ENCODE measurements at regions not wholly inside any gene's neighbourhood (a gene's known extent, or its start where the extent isn't known, plus 50 kb on each side); places are given as distances from the start of the nearest gene placed in this dataset.

DNA sequence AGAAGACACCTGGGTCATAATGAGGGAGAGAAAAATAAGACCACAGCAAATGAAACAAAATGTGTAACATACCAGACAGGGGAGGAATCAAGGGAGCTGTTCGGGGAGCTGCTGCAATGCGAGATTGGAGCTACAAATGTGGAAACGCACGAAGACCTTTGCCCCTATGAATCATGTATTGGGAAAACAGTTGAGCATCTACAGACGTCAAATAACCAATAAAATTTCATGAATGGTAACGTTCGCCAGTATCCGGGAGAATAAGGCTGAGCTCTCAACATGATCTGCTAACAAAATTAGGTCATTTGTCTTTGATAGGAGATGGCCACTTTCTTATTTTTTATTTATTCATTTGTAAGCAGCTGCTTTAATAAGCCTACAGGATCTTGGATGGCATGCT is 486.2 kb upstream of the RBFOX1 start:
- TF ChIP-seq REST (IDR thresholded peaks at IDR 0.05; ENCODE audit: insufficient read depth in 1 of 2, low read depth in 2 of 2, low read length in 2 of 2), result no peak
- no peak for TF ChIP-seq POLR2AphosphoS5 (IDR thresholded peaks at IDR 0.05; ENCODE audit: low read depth, low read length)
- TF ChIP-seq FOXP2 (optimal IDR thresholded peaks at IDR 0.05; ENCODE audit: borderline replicate concordance, extremely low read depth, extremely low read length, insufficient read depth), result no peak
- no peak for TF ChIP-seq SIN3A (IDR thresholded peaks at IDR 0.05; ENCODE audit: borderline replicate concordance, insufficient read depth, low read length)
- TF ChIP-seq TAF1 (IDR thresholded peaks at IDR 0.05; ENCODE audit: borderline replicate concordance, insufficient read depth, low read length), result no peak

- TF ChIP-seq POLR2AphosphoS5 (IDR thresholded peaks at IDR 0.05; ENCODE audit: low read depth, low read length), result no peak
- no peak for TF ChIP-seq FOXP2 (optimal IDR thresholded peaks at IDR 0.05; ENCODE audit: borderline replicate concordance, extremely low read depth, extremely low read length, insufficient read depth)
- TF ChIP-seq REST (IDR thresholded peaks at IDR 0.05; ENCODE audit: insufficient read depth in 1 of 2, low read depth in 2 of 2, low read length in 2 of 2), result no peak
- no peak for TF ChIP-seq TAF1 (IDR thresholded peaks at IDR 0.05; ENCODE audit: borderline replicate concordance, insufficient read depth, low read length)
- no peak for TF ChIP-seq SIN3A (IDR thresholded peaks at IDR 0.05; ENCODE audit: borderline replicate concordance, insufficient read depth, low read length)
Measured at GRCh38 chr16:6841392-6841791, 491.3 kb upstream of the RBFOX1 start.

GRCh38 chr16:6837722-6838121 is 494.9 kb upstream of the RBFOX1 start:
- TF ChIP-seq TAF1 (IDR thresholded peaks at IDR 0.05; ENCODE audit: borderline replicate concordance, insufficient read depth, low read length), result no peak
- no peak for TF ChIP-seq SIN3A (IDR thresholded peaks at IDR 0.05; ENCODE audit: borderline replicate concordance, insufficient read depth, low read length)
- no peak for TF ChIP-seq POLR2AphosphoS5 (IDR thresholded peaks at IDR 0.05; ENCODE audit: low read depth, low read length)
- TF ChIP-seq REST (IDR thresholded peaks at IDR 0.05; ENCODE audit: insufficient read depth in 1 of 2, low read depth in 2 of 2, low read length in 2 of 2), result no peak
- TF ChIP-seq FOXP2 (optimal IDR thresholded peaks at IDR 0.05; ENCODE audit: borderline replicate concordance, extremely low read depth, extremely low read length, insufficient read depth), result no peak

DNA sequence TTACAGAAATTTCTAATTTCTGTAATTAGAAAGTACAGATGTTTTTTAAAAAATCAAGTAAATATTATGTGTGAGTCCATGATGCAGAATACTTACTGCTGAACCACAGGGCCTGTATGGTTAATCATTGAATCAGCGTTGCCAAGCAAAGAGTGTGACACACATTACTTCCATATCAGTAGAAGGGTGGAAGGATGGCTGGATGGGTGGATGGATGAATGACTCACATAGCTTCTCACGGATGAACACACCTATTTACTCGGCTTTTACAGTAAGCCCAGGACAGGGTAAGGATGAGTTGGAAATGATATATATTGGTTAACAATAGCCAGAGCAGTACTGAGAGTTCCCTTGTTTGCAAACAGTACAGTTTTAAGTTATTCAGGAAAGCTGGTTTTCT is 495.9 kb upstream of the RBFOX1 start:
- no peak for TF ChIP-seq FOXP2 (optimal IDR thresholded peaks at IDR 0.05; ENCODE audit: borderline replicate concordance, extremely low read depth, extremely low read length, insufficient read depth)
- no peak for TF ChIP-seq SIN3A (IDR thresholded peaks at IDR 0.05; ENCODE audit: borderline replicate concordance, insufficient read depth, low read length)
- no peak for TF ChIP-seq REST (IDR thresholded peaks at IDR 0.05; ENCODE audit: insufficient read depth in 1 of 2, low read depth in 2 of 2, low read length in 2 of 2)
- no peak for TF ChIP-seq TAF1 (IDR thresholded peaks at IDR 0.05; ENCODE audit: borderline replicate concordance, insufficient read depth, low read length)
- no peak for TF ChIP-seq POLR2AphosphoS5 (IDR thresholded peaks at IDR 0.05; ENCODE audit: low read depth, low read length)

DNA sequence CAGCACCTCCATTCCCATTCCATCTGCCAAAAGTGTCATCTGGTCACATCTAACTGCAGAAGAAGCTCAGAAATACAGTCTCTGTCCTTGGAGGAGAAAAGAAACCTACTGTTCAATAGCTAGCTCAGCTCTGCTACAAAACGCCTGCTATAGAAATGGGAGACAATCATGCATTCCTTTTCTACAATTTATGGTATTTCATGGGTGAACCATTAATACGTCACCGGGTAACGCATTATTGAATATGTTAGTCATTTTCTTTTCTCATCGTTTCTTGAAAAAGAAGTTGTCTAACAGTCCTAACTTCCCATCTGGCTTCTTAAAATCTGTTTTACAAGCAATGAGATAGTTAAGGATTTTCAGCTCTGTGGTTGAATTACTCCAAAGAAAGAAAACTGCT is 496.7 kb upstream of the RBFOX1 start:
- TF ChIP-seq SIN3A (IDR thresholded peaks at IDR 0.05; ENCODE audit: borderline replicate concordance, insufficient read depth, low read length) (no peak), TAF1 (IDR thresholded peaks at IDR 0.05; ENCODE audit: borderline replicate concordance, insufficient read depth, low read length) (no peak)
